ENCODE measurements at regions not wholly inside any gene's neighbourhood (a gene's known extent, or its start where the extent isn't known, plus 50 kb on each side); places are given as distances from the start of the nearest gene placed in this dataset.

GRCh38 chr1:90840352-90840751 is 123.2 kb upstream of the BARHL2 start:
- TF ChIP-seq, protein P1, sequence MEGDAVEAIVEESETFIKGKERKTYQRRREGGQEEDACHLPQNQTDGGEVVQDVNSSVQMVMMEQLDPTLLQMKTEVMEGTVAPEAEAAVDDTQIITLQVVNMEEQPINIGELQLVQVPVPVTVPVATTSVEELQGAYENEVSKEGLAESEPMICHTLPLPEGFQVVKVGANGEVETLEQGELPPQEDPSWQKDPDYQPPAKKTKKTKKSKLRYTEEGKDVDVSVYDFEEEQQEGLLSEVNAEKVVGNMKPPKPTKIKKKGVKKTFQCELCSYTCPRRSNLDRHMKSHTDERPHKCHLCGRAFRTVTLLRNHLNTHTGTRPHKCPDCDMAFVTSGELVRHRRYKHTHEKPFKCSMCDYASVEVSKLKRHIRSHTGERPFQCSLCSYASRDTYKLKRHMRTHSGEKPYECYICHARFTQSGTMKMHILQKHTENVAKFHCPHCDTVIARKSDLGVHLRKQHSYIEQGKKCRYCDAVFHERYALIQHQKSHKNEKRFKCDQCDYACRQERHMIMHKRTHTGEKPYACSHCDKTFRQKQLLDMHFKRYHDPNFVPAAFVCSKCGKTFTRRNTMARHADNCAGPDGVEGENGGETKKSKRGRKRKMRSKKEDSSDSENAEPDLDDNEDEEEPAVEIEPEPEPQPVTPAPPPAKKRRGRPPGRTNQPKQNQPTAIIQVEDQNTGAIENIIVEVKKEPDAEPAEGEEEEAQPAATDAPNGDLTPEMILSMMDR (IDR thresholded peaks at IDR 0.05; ENCODE audit: poor library complexity, severe bottlenecking): no peak
- TF ChIP-seq TAF1 (IDR thresholded peaks at IDR 0.05; ENCODE audit: low read depth): no peak
- no peak for TF ChIP-seq EP300 (conservative IDR thresholded peaks at IDR 0.05; ENCODE audit: poor library complexity, severe bottlenecking)

Data from neural cell (in vitro differentiated cells).